Activated naive CD4-positive, alpha-beta T cell (primary cell): ENCODE measurements at regions not wholly inside any gene's neighbourhood (a gene's known extent, or its start where the extent isn't known, plus 50 kb on each side); places are given as distances from the start of the nearest gene placed in this dataset.

Experiments
- DNase-seq, 4 experiments: peaks; one replicate each; lab custom pipeline; 2025; lab: John Stamatoyannopoulos, UW

DNA sequence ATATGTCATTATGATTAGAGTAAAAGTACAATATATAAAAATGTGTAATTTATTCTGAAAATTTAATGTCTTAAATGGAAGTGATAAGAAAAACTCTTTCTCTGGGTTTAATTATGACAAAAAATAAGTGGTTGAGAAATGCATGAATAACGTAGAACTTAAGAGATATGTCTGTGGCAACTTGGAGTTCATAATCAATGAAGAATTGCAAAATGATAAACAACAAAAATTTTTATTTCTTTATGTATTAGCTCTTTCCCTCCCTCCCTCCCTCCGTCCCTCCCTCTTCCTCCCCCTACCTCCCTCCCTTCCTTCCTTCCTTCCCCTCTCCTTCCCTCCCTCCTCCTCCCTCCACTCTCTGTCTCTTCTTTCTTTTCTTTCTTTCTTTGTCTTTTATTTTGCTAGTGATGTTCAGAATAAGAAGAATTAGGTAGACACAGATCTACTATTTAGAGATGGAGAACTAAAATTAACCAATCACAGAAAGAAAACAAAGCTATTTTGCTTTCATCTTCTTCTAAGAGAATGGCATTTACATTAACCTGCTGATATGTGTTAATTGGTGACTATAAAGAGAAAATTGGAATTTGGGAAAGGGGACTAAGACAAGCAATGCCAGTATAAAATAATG, 96.3 kb upstream of the PDC start:
- no peak for DNase-seq

DNA sequence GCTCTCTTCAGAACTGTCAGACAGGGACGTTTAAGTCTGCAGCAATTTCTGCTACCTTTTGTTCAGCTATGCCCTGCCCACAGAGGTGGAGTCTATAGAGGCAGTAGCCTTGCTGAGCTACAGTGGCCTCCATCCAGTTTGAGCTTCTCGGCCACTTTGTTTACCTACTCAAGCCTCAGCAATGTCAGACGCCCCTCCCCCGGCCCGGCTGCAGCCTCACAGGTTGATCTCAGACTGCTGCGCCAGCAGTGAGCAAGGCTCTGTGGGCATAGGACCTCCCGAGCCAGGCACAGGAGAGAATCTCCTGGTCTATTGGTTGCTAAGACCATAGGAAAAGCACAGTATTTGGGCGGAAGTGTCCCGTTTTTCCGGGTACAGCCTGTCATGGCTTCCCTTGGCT, 89.9 kb upstream of the PDC start:
- DNase-seq: no peak

DNA sequence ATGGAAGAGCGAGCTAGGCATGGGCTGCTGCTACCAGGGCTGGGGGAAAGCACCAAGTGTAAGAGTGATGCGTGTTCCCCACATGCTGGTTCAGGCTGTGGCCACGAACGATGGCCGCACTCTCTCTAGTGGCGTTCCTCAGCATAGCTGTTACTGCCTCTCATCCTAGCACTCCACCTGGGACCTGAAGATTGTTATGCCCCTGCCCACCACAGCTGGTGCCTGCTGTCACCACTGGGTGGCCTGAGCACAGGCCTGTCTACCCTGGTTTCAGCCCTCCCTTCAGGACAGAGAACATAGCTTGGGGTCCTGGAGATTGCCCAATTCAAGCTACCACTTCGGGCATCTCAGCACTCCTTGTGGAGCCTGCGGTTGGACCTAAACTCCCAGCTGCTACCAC, 80.1 kb upstream of the PDC start:
- DNase-seq: no peak

DNA sequence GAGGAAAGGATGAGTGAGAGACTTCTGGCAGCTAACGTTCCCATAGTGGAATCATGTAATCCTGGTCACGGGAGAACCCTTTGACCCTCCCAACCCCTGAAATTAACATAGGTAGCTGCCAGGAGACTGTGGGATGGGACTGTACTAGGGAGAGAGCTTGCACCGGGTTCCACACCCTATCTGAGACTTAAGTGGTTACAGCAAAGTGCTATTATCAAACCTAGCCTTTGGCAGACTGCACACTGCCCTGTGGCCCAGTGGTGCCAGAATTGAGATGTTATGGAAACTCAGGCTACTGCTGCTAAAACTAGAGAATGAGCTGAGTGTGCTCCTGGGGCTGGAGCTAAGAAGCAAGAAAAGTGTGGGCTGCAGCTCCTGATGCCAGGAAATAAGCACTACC, 79.6 kb upstream of the PDC start:
- DNase-seq: no peak

DNA sequence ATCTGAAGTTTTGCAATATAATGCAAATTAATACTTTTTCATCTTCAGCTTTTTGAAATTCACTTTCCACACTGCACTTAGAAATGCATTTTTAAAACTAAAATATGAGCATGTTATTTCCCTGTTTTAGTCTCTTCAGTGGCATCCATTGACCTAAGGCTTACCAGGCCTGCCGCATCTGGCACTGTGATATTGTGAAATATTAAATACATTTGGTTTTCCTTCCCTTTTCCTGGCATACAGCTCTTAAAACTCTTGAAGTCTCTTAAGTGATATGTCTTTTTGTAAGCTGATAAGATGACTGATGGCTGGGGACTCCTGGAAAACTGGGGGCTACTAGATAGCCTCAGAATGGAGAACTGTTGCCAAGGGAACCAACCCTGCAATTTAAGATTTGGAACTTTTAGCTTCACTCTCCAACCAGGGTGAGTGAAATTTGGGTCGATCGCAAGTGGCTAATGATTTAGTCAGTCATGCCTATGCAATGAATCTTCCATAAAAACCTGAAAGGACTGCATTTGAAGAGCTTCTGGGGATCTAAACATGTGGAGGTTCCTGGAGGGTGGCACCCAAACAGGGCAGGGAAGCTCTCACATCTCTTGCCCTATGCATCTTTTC, 75.5 kb upstream of the PDC start:
- no peak for DNase-seq

DNA sequence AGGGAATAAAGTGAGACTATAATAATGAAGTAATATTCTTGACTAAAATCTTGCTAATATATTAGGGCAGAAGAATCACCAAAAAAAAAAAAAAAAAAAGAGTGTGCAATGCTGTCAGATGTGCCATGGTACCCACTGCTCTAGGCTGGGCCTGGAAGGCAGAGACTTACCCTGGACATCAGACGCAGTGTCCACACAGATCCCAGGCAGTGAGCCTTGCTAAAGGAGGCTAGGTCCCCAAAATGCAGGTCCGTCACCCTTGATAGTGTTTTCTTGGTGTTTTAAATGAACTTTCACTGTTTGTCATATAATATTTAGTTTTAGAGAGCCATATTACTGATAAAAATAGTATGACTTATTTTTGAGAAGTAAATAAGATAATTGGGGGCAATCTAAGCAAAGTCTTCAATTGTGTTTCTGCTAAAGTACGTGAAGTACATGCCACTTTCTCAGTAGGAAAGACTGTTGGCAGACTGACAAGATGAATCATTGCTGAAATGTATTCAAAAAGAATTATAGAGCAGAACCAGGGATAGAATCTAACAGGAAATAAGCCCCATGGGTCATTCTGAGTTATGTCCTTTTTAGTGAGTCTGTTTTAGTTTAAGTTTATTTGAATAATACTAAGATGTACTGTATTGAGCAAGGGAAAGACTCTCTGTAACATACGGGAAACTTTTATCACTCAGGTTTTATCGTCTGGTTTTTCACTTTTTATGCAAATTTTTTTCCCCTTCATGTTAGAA, 74.6 kb upstream of the PDC start:
- DNase-seq: no peak

DNA sequence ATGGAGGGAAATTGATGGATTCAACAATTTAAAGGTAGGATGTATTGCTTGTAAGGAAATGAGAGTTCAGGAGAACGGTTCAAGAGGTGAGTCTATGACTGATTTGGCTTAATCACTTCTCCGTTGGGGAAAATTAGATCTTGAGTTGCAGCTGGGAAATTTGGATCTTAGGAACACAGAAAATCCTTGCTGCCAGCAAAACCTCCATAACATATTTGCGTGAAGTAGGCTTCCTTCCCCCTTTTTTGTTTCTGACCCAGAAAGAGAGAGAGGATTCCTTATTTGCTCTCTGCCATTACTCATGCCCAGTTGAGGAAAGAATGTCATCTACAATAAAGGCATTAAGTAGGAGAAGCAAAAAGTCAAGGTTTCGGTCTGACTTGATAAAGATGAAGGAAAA, 73.5 kb upstream of the PDC start:
- DNase-seq: no peak

DNA sequence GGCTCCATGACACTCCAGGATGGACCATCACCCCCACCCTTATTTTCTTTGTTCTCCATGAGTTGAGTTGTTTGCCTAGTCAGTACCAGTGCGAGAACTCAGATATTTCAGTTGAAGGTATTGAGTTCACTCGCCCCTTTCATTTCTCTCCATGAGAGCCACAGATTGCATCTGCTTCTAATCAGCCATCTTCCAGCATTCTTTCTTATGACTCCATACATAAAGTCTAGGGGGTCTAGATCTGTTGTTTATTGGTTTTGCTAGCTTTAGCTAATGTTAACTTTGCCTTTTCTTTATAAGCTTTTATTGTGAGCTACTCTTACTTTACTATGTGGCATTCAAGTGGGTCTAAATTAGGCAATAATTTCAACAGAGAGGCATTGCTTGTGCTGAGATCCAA, 71.6 kb upstream of the PDC start:
- DNase-seq: no peak

DNA sequence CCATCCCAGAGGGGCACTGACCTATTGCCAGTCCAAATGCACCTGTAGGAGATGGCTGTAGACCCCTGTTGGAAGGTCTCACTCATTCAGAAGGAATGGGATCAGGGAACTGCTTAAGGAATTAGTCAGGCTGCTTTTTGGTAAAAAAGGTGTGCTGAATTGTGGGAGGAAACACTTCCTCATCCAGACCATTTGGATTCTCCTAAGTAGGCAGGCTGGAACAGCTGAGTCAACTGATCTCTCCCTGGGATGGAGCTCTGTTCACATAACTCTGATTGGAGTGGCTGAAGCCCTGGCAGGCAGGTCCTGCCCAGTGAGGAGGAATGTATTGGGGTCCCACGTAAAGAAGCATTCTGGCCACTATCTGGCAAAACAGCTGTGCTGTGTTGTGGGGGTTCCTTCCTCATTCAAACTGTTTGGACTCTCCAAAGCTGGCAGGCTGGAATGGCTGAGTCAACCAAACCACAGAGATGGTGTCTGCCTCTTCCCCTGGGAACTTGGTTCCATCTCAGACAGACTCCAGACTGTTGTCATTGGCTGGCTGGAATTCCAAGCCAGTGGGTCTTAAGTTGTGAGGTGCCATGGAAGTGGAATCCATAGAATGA, 70.7 kb upstream of the PDC start:
- no peak for DNase-seq

DNA sequence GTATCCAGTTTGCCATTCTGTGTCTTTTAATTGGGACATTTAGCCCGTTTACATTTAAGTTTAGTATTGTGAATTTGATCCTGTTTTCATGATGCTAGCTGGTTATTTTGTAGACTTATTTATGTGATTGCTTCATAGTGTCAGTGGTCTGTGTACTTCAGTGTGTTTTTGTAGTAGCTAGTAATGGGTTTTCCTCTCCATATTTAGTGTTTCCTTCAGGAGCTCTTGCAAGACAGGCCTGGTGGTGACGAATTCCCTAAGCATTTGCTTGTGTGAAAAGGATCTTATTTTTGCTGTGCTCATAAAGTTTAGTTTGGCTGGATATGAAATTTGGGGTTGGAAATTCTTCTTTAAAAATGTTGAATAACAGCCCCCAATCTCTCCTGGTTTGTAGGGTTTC, 69.2 kb upstream of the PDC start:
- DNase-seq: no peak

DNA sequence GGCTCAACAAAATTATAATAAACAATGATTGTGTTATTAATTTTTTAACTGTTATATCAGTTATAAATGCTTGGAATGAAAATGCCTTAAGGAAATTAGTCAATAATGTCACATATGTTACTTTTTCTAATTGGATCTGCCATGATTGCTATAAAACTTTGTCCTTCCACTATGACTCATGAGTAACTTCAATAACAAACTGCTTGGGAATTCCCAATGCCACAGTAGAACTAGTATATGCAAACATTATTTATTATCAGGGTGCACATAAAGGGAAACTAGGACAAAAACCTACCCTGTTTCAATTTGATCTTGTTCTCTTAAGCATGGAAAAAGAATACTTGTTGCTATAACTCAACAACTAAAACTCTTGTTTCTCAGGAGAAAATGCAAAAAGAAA, 59.1 kb upstream of the PDC start:
- no peak for DNase-seq

DNA sequence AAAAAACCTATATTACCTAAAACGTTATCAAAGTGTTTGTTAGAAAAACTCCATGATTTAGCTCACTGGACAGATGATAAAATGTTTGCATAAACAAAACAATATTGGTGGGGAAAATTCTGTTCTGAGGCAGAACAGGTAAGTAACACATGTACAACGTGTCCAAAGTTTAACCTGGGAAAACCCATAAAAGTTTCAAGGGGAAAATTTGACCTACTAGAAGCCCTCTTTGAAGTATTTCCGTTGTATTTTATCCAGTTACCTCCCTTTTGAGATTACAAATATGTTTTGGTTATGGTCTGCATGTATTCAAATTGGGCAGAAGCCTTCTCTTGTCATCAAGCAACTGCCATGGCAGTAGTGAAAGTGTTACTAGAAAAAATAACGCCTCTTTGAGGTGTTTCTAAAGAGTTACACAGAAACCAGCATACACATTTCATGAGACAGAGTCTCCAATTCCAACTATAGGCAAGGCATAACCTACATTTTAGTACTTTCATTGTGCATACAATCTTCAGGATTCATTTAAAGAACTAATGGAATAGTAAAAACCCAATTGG, 58.0 kb upstream of the PDC start:
- no peak for DNase-seq

DNA sequence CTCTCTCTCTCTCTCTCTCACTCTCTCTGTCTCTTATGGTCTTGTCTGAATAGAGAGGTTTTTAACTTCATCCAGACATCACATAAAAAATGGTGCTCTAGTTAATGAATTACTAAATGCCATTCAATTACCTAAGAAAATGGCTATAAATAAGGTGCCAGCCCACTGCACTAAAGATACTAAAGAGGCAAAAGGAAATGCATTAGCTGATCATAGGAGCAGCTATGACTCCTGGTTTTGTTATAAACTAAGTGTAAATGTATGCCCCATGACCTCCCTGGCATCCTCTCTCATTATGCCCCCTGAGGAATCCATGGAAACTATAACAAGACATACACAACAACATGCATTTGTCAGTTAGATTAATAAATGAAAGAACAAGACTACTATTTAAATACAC, 57.5 kb upstream of the PDC start:
- DNase-seq: no peak

DNA sequence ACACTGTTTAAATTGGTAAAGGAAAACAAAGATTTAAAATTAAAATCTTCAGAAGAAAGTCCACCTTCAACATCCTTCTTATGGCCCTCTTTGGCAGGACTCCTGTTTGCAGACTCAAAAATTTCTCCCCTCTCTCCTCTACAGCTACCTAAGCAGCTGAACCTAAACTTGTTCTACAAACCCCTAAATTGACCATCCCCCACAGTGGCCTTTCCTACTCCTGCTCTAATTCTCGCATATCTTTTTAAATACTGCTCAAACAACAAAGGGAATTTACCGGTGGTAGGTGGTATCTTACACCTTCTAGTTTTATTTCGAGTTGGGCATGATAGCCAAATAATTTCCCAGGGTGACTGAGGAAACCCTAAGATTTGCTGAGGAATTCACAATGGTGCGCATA, 53.5 kb upstream of the PDC start:
- DNase-seq: no peak

DNA sequence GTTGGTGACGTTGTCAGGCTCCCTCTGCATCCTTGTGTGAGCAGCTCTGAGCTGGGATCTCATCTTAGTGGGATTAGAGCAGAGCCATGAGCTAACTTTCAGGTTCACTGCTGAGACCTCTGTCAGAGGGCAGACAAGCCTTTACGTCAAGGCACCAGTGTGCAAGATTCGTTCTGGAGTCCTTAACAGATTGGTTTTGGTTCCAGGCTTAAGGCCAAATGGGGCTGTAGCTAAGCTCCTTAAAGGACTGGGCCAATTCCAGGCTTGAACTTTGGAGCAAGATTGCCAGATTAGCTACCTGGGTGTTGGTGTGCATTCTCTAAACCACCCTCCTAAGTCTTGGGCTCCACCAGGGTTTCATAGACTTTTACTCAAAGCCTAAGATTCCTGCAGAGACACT, 52.6 kb upstream of the PDC start:
- DNase-seq: no peak

DNA sequence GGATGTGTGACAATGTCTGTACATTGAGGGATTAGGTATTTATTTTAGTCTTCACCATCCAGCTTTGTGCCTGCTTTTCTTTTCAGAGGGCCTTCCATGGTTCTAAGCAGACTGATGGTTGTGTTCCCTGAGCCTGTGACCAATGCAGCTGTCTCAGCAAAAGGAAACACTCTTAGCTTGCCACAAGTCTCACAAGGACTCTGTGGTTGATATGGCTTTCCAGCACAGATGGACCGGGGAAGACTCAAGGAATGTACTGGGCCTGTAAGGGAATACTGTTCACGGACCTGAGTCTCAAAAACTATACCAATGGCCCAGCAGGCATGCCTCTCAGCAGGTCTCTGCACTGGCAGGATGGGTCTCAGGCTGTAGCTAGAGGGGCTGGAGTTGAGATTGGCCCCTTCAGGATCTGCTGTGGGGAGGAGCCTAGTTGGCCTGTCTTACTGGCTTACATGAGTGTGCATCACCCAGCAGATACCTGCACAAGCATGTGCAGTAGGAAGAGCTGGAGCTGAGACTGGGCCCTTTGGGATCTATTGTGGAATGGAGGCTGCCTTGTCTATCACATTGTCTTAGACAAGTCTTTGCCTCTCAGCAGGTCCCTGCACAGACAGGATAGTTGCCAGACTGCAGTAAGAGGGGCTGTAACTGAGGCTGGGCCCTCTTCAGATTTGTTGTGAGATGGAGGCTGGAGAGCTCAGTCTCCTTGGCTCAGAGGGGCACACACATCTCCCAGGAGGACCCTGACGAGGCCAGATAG, 52.0 kb upstream of the PDC start:
- no peak for DNase-seq

DNA sequence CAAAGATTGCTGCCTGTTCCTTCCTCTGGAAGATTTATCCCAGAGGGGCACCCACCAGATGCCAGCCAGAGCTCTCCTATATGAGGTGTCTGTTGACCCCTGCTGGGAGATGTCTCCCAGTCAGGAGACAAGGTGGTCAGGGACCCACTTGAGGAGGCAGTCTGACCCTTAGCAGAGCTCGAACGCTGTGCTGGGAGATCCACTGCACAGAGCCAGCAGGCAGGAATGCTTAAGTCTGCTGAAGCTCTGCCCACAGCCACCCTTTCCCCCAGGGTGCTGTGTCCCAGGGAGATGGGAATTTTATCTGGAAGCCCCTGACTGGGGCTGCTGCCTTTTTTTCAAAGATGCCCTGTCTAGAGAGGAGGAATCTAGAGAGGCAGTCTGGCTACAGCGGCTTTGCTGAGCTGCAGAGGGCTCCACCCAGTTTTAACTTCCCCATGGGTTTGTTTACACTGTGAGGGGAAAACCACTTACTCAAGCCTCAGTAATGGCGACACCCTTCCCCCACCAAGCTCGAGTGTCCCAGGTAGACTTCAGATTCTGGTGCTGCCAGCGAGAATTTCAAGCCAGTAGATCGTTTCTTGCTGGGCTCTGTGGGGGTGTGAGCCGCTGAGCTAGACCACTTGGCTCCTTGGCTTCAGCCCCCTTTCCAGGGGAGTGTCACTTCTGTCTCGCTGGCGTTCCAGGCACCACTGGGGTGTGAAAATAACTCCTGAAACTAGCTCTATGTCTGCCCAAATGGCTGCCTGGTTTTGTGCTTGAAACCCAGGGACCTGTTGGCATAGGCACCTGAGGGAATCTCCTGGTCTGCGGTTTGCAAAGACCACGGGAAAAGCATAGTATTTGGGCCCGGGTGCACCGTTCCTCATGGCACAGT, 51.1 kb upstream of the PDC start:
- DNase-seq: no peak
